ENCODE measurements at regions not wholly inside any gene's neighbourhood (a gene's known extent, or its start where the extent isn't known, plus 50 kb on each side); places are given as distances from the start of the nearest gene placed in this dataset.

DNA sequence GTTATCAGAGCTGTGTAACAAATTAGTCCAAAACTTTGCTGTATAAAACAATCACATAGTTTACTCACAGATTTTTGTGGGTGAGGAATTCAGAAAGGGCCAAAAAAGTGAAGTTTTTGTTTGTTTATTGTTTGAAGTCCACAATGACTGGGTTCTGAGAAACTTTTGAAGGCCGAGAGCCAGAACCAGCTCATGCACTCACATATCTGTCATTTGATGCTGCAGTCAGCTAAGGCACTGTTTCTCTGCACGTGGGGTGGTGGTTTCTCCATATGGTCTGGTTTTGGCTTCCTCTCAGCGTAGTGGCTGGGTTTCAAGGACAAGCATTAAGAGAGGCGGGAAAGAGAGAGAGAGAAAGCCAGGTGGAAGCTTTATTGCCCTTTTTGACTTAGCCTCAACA lies 131.8 kb downstream of the TWIST2 start:
- ChIA-PET POLR2A (no interaction called here), CTCF (no interaction called here)
- TF ChIP-seq SP1 (IDR thresholded peaks at IDR 0.05): no peak
- TF ChIP-seq ELF4 (IDR thresholded peaks at IDR 0.05): no peak
- no peak for TF ChIP-seq ARNT (IDR thresholded peaks at IDR 0.05)
- TF ChIP-seq, protein P1, sequence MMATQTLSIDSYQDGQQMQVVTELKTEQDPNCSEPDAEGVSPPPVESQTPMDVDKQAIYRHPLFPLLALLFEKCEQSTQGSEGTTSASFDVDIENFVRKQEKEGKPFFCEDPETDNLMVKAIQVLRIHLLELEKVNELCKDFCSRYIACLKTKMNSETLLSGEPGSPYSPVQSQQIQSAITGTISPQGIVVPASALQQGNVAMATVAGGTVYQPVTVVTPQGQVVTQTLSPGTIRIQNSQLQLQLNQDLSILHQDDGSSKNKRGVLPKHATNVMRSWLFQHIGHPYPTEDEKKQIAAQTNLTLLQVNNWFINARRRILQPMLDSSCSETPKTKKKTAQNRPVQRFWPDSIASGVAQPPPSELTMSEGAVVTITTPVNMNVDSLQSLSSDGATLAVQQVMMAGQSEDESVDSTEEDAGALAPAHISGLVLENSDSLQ (IDR thresholded peaks at IDR 0.05): no peak
- TF ChIP-seq FOXM1 (IDR thresholded peaks at IDR 0.05; ENCODE audit: borderline replicate concordance): no peak
- TF ChIP-seq SUZ12 (IDR thresholded peaks at IDR 0.05): no peak
- no peak for TF ChIP-seq FOXK2 (IDR thresholded peaks at IDR 0.05)
- TF ChIP-seq LEF1 (IDR thresholded peaks at IDR 0.05; ENCODE audit: borderline replicate concordance): no peak
- TF ChIP-seq TARDBP (IDR thresholded peaks at IDR 0.05): no peak
- no peak for TF ChIP-seq CTBP1 (IDR thresholded peaks at IDR 0.05; ENCODE audit: borderline replicate concordance)
- TF ChIP-seq HDGF (IDR thresholded peaks at IDR 0.05; ENCODE audit: borderline replicate concordance): no peak
- TF ChIP-seq L3MBTL2 (conservative IDR thresholded peaks at IDR 0.05): no peak
- DNase-seq (ENCODE audit: extremely low spot score): no peak

DNA sequence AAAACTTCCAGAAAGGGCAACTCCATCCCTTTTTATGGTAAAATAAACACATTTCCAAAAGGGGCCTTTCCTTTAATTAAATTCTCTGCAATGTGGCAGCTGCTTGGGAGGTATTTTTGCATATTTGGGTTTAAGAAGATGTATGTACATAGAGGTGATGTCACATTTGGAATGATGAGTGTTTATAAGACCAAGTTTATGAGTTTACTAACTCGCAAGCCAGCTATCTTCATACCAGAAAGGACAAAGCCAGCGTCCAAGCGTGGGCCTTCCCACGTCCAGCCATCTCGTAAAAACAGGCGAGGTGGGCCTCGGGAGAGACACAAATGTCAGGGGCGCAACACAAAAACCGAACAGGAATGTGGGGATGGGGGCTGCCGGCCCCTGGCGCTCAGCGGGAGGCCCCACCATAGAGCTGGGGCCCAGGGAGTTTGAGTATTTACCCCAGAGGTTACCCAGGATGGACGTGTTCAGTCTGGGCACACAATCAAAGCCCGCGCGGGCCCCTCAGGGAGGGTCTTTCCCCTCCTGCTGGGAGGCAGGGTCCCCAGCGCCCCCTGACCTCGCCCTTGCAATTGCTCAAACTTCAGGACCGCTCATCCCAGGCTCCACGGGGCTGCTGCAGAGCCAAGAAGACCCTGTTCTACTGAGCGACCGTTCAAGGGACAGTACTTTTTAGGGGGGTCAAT lies 137.3 kb downstream of the TWIST2 start:
- DNase-seq (ENCODE audit: extremely low spot score): no peak
- ChIA-PET POLR2A (no interaction called here), CTCF (no interaction called here)
- TF ChIP-seq TARDBP (IDR thresholded peaks at IDR 0.05) (no peak), L3MBTL2 (conservative IDR thresholded peaks at IDR 0.05) (no peak), LEF1 (IDR thresholded peaks at IDR 0.05; ENCODE audit: borderline replicate concordance) (no peak), NFRKB (IDR thresholded peaks at IDR 0.05) (no peak), ARNT (IDR thresholded peaks at IDR 0.05) (no peak), SP1 (IDR thresholded peaks at IDR 0.05) (no peak), CTBP1 (IDR thresholded peaks at IDR 0.05; ENCODE audit: borderline replicate concordance) (no peak), FOXM1 (IDR thresholded peaks at IDR 0.05; ENCODE audit: borderline replicate concordance) (no peak)

DNA sequence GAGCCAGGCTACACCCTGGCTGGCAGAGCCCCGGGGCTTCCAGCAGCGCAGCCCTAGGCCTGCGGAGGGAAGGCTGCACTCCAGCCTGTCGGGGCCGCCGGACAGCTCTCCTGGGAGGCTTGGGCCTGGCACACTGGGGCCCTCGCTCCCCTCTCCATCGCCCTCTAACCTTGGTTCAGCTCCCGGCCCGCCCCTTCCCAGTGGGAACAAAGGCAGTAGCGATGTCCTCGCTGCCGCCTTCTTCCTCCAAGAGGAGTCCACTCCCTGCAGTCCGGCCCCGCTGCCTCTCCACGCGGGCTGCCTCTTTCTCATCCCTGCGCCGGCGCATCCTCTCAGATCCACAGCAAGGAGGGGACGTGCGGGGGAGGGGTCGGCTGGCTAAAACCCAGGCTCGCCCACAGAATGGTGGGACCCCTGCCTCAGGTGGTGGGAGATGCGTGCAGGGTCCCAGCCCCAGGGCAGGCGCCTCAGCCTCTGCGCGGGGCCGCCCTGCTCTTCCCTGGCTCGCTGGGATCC lies 138.1 kb downstream of the TWIST2 start:
- ChIA-PET CTCF (no interaction called here), POLR2A (no interaction called here)
- TF ChIP-seq NFRKB (IDR thresholded peaks at IDR 0.05) (no peak), L3MBTL2 (conservative IDR thresholded peaks at IDR 0.05) (no peak), ARNT (IDR thresholded peaks at IDR 0.05) (no peak), TARDBP (IDR thresholded peaks at IDR 0.05) (no peak), SUZ12 (IDR thresholded peaks at IDR 0.05) (no peak), FOXK2 (IDR thresholded peaks at IDR 0.05) (no peak), FOXM1 (IDR thresholded peaks at IDR 0.05; ENCODE audit: borderline replicate concordance) (no peak), ZNF384 (IDR thresholded peaks at IDR 0.05) (no peak), LEF1 (IDR thresholded peaks at IDR 0.05; ENCODE audit: borderline replicate concordance) (no peak), SP1 (IDR thresholded peaks at IDR 0.05) (no peak), ELF4 (IDR thresholded peaks at IDR 0.05) (no peak), BHLHE40 (IDR thresholded peaks at IDR 0.05; ENCODE audit: borderline replicate concordance) (no peak), HDGF (IDR thresholded peaks at IDR 0.05; ENCODE audit: borderline replicate concordance) (no peak)
- TF ChIP-seq, protein P1 (IDR thresholded peaks at IDR 0.05): no peak
- DNase-seq (ENCODE audit: extremely low spot score): no peak

DNA sequence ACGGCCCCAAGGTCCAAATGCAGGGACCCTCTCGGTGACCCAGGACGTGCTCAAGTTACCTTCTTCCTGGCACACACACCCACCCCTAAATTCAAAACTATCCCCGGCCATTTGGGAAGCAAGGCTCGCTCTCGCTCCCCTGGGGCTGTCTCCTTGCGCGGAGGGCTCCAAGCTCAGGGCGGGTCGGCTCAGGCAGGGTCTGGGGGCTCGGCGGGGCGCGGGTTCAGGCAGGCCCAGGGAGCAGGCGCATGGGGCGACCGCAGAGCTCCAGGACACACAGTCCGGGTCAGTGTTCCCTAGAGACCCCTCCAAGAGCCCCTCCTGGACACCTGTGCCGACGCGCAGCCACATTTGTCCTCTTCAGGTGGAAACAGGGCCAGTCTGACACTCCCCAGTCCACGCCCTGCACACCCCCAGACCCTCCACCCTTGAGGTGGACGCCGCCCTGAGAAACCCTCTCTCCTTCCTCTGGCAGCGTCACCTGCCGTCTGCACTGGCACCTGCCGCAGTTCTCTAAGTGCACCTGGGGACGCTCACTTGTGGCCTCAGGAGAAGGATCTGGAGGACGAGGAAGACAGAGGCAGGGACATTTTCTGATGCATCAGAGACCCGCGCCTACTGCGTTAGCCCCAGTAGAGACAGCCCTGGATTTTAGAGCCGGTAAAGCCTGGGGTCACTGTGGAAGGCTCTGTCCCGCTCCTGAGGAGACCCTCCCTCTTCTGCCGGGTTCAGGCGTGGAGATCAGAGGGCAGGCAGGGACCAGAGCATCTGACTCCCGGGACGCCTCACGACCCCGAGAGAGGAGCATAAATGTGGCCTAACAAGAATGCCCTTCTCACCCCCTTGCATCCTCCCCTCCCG lies 138.8 kb downstream of the TWIST2 start:
- TF ChIP-seq NFRKB (IDR thresholded peaks at IDR 0.05) (no peak), CTBP1 (IDR thresholded peaks at IDR 0.05; ENCODE audit: borderline replicate concordance) (no peak), SP1 (IDR thresholded peaks at IDR 0.05) (no peak), FOXM1 (IDR thresholded peaks at IDR 0.05; ENCODE audit: borderline replicate concordance) (no peak)
- POLR2A ChIA-PET: no interaction called here
- CTCF ChIA-PET: no interaction called here

DNA sequence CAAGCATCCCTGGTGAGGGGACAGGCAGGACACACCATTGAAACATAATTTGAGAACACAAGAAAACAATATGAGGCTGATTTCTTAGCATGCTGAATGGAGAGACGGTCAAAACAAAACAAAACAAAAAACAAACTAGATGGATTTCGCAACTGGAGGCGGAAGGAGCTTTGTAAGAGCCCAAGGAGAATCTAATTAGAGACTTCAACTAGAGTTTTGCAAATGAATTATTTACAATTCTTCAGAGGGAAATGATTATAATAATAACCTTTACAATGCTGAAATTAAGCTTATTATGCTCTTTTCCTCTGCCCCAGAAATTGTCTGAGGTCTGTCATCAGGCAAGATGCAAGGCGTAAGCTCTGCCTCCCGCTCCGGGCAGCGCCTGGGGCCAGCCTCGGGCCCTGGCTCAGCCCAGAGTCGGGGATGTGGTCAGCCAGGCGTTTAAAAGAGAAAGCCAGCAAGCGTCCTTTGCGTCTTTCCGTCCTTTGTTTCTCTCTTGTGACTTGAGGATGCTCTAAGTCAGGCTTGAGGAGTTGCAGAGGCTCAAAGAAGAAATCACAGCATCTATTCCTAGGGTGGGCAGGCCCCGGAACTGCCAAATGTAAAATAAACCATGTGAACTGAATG lies 139.6 kb downstream of the TWIST2 start:
- no peak for TF ChIP-seq TARDBP (IDR thresholded peaks at IDR 0.05)
- no peak for TF ChIP-seq ZNF384 (IDR thresholded peaks at IDR 0.05)
- no peak for TF ChIP-seq SUZ12 (IDR thresholded peaks at IDR 0.05)
- TF ChIP-seq ELF4 (IDR thresholded peaks at IDR 0.05): no peak
- no peak for TF ChIP-seq BHLHE40 (IDR thresholded peaks at IDR 0.05; ENCODE audit: borderline replicate concordance)
- no peak for TF ChIP-seq HDGF (IDR thresholded peaks at IDR 0.05; ENCODE audit: borderline replicate concordance)
- TF ChIP-seq, protein P1 (IDR thresholded peaks at IDR 0.05): no peak
- CTCF ChIA-PET: interaction anchor here (0.6 kb wide), 1 partner anchor 205 kb away, joined by 4 read pairs; no protein-coding TSS in a partner anchor
- DNase-seq (ENCODE audit: extremely low spot score): no peak
- POLR2A ChIA-PET: no interaction called here

More for the DNA sequence above, 138.8 kb downstream of the TWIST2 start:
- no peak for DNase-seq (ENCODE audit: extremely low spot score)

DNA sequence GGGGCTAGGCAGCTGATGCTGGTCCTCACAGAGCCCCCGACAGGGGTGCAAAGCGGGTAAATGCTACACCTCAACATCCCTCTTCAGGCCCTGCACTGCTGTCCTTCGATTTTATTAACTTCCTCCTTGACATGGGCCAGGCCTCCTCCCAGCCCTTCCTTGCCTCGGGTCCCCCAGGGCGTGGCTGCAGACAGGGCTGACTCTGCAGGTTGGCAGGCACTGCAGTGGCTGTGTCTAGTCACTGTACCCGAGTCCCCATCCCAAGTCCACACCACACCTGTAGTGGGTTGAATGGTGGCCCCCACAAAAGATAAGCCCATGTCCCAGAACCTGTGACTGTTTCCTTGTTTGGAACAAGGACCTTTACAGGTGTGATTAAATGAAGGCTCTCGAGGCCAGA lies 140.2 kb downstream of the TWIST2 start:
- POLR2A ChIA-PET: no interaction called here
- DNase-seq (ENCODE audit: extremely low spot score): no peak
- TF ChIP-seq ARNT (IDR thresholded peaks at IDR 0.05): no peak
- CTCF ChIA-PET: interaction anchor here (0.6 kb wide), 1 partner anchor 206 kb away, joined by 4 read pairs; no protein-coding TSS in a partner anchor

Data from HEK293T (cell line).